Vagina (tissue), 2 donors: ENCODE measurements at regions not wholly inside any gene's neighbourhood (a gene's known extent, or its start where the extent isn't known, plus 50 kb on each side); places are given as distances from the start of the nearest gene placed in this dataset.

Experiments
- DNase-seq, 2 donors: peaks; one replicate each; pipeline ENCODE4 v3.0.0-alpha.2; 2017; ENCODE audit errors: extremely low spot score in 2 of 2
- H3K27ac ChIP-seq: fragments of 200-600 bp; sonication (generic); one replicate; pipeline ENCODE4 v1.5.1; 2019
- H3K27me3 ChIP-seq: fragments of 200-600 bp; sonication (generic); one replicate; pipeline ENCODE4 v1.5.1; 2019
- H3K36me3 ChIP-seq, 2 donors: fragments of 200-600 bp; sonication (generic); one replicate each; pipeline ENCODE4 v1.5.1; 2017 to 2019
- H3K4me1 ChIP-seq: fragments of 200-600 bp; sonication (generic); one replicate; pipeline ENCODE4 v1.5.1; 2019
- H3K4me3 ChIP-seq, 2 donors: fragments of 200-600 bp; sonication (generic); 1 replicate in 1 of 2; 2 replicates in 1 of 2; pipeline ENCODE4 v1.5.1; 2016 to 2019
- H3K9me3 ChIP-seq: fragments of 200-600 bp; sonication (generic); one replicate; pipeline ENCODE4 v1.5.1; 2019
- CTCF ChIP-seq, 3 experiments: fragments of 450-650 bp in 2 of 3; fragments of 200-600 bp in 1 of 3; sonication (generic) in 1 of 3; IDR thresholded peaks; one replicate each; pipeline ENCODE4 v1.5.1; 2017 to 2019; ENCODE audit warnings: antibody characterized with exemption in 3 of 3, mild to moderate bottlenecking in 2 of 3, moderate library complexity in 2 of 3
- POLR2A ChIP-seq, 2 donors: fragments of 450-650 bp; IDR thresholded peaks; one replicate each; pipeline ENCODE4 v1.6.1; 2017; ENCODE audit warnings: antibody characterized with exemption in 2 of 2, mild to moderate bottlenecking in 2 of 2, moderate library complexity in 2 of 2
- POLR2AphosphoS5 ChIP-seq, 2 donors: sonication (generic); formaldehyde crosslinking; IDR thresholded peaks; one replicate each; pipeline ENCODE4 v1.9.0; 2017; ENCODE audit warnings: antibody characterized with exemption in 2 of 2, mild to moderate bottlenecking in 2 of 2, low read depth in 1 of 2; ENCODE audit not compliant: insufficient read depth in 1 of 2
- intact Hi-C: fragments of 100-400 bp; cut with DNase I; formaldehyde crosslinking; loops from one replicate; pipeline ENCODE4 v1.15.1; 2023

- no peaks in the 10 kb centered on the region for H3K36me3 ChIP-seq
- H3K9me3 ChIP-seq = no peaks in the 10 kb centered on the region
- H3K27ac ChIP-seq = no peak overlapping the region
- no peaks in the 10 kb centered on the region for H3K4me1 ChIP-seq
- intact Hi-C loops = no loop called here
- DNase-seq = no peak
- no peak overlapping the region for H3K4me3 ChIP-seq
- TF ChIP-seq CTCF (IDR thresholded peaks at IDR 0.05) (no peak), POLR2AphosphoS5 (IDR thresholded peaks at IDR 0.05; ENCODE audit: insufficient read depth in 1 of 2, low read depth in 1 of 2) (no peak), POLR2A (IDR thresholded peaks at IDR 0.05) (no peak)
- H3K27me3 ChIP-seq = no peaks in the 10 kb centered on the region
These were observed 107.0 kb downstream of the SHOX2 start for GRCh38 chr3:157999246-157999645.

GRCh38 chr3:157982359-157982758 lies 123.9 kb downstream of the SHOX2 start:
- Histone ChIP-seq H3K36me3 (no peaks in the 10 kb centered on the region), H3K27ac (no peak overlapping the region), H3K4me3 (no peak overlapping the region), H3K9me3 (no peaks in the 10 kb centered on the region), H3K27me3 (no peaks in the 10 kb centered on the region), H3K4me1 (no peaks in the 10 kb centered on the region)
- intact Hi-C loops = no loop called here
- no peak for DNase-seq
- no peak for TF ChIP-seq POLR2A (IDR thresholded peaks at IDR 0.05)
- no peak for TF ChIP-seq CTCF (IDR thresholded peaks at IDR 0.05)
- TF ChIP-seq POLR2AphosphoS5 (IDR thresholded peaks at IDR 0.05; ENCODE audit: insufficient read depth in 1 of 2, low read depth in 1 of 2) = no peak

GRCh38 chr3:157981819-157982218 lies 124.4 kb downstream of the SHOX2 start:
- no peaks in the 10 kb centered on the region for H3K4me1 ChIP-seq
- H3K27me3 ChIP-seq = no peaks in the 10 kb centered on the region
- H3K36me3 ChIP-seq = no peaks in the 10 kb centered on the region
- intact Hi-C loops = no loop called here
- no peaks in the 10 kb centered on the region for H3K9me3 ChIP-seq
- no peak overlapping the region for H3K27ac ChIP-seq
- TF ChIP-seq CTCF (IDR thresholded peaks at IDR 0.05) (no peak), POLR2AphosphoS5 (IDR thresholded peaks at IDR 0.05; ENCODE audit: insufficient read depth in 1 of 2, low read depth in 1 of 2) (no peak), POLR2A (IDR thresholded peaks at IDR 0.05) (no peak)
- DNase-seq = no peak
- H3K4me3 ChIP-seq = no peak overlapping the region

DNA sequence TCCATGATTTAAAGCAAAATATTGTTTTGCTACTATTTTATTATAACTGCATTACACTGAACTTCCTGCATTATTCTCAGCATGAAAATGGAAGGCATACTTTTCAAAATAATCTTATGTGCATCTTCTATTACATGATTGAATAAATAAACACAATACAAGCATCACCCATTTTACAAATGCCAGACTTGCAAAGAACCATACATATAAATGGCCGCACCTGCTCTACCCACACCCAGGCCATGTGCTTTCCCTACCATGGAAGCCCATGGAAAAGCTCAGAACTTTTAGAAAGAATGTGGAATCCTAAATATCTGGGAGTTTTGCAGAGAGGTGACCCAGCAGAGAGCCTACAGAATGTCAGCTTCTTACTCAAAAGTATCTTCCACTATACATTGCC lies 127.2 kb downstream of the SHOX2 start:
- DNase-seq = no peak
- H3K9me3 ChIP-seq = no peaks in the 10 kb centered on the region
- H3K4me3 ChIP-seq = no peak overlapping the region
- H3K27me3 ChIP-seq = no peaks in the 10 kb centered on the region
- H3K27ac ChIP-seq = no peak overlapping the region
- TF ChIP-seq POLR2AphosphoS5 (IDR thresholded peaks at IDR 0.05; ENCODE audit: insufficient read depth in 1 of 2, low read depth in 1 of 2) (no peak), POLR2A (IDR thresholded peaks at IDR 0.05) (no peak), CTCF (IDR thresholded peaks at IDR 0.05) (no peak)
- H3K36me3 ChIP-seq = no peaks in the 10 kb centered on the region
- intact Hi-C loops = no loop called here
- H3K4me1 ChIP-seq = no peaks in the 10 kb centered on the region

GRCh38 chr3:157961665-157962064 lies 144.6 kb downstream of the SHOX2 start:
- Histone ChIP-seq H3K27ac (no peak overlapping the region), H3K36me3 (no peaks in the 10 kb centered on the region), H3K27me3 (no peaks in the 10 kb centered on the region), H3K4me1 (no peaks in the 10 kb centered on the region), H3K4me3 (no peak overlapping the region), H3K9me3 (no peaks in the 10 kb centered on the region)
- no peak for TF ChIP-seq CTCF (IDR thresholded peaks at IDR 0.05)
- TF ChIP-seq POLR2A (IDR thresholded peaks at IDR 0.05) = no peak
- no peak for TF ChIP-seq POLR2AphosphoS5 (IDR thresholded peaks at IDR 0.05; ENCODE audit: insufficient read depth in 1 of 2, low read depth in 1 of 2)
- intact Hi-C loops = no loop called here
- DNase-seq = no peak
